ENCODE measurements at regions not wholly inside any gene's neighbourhood (a gene's known extent, or its start where the extent isn't known, plus 50 kb on each side); places are given as distances from the start of the nearest gene placed in this dataset.

DNA sequence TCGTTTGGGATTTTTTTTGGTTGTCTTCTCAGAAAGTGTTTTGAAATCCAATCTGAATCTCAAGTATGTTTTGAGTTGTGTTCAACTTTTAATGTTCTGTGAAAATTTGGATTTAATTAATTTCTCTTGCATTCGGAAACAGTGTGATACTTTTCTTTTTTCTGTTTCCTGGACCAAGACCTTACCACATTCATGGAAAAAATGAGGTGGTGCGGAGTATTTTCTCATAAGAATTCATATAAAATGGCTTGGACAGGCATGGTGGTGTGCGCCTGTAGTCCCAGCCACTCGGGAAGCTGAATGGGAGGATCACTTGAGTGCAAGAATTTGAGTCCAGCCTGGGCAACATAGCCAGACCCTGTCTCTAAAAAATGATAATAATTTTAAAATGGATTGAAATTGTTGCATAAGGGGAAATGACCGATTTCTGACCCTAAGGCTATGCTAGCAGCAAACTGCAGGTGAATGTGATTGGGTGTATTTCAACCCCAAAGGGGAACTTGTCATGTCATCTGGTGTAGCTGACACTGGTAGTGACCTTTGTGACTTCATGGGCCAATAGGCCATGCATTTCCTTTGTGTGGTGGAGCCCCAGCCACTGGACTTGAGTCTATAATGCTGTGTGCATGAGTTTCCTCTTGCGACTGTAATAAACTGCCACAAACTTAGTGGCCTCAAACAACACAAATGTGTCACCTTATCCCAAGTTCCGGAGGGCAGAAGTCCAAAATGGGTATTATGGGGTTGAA lies 123.5 kb upstream of the RFLNA start:
- no peak overlapping the region for H3K9ac ChIP-seq (ENCODE audit: low read depth in 1 of 2, low read length in 2 of 2)
- no peaks in the 10 kb centered on the region for H3K9me3 ChIP-seq (ENCODE audit: control insufficient read depth in 2 of 2, low read length in 2 of 2)
- H3K27ac ChIP-seq (ENCODE audit: low read depth in 2 of 2, low read length in 2 of 2) = no peak overlapping the region
- no peak overlapping the region for H3K4me3 ChIP-seq (ENCODE audit: low read length in 2 of 2)
- no peaks in the 10 kb centered on the region for H3K27me3 ChIP-seq (ENCODE audit: control insufficient read depth in 2 of 2, insufficient read depth in 2 of 2, low read length in 2 of 2)
- H3K4me1 ChIP-seq (ENCODE audit: control insufficient read depth in 2 of 2, insufficient read depth in 2 of 2, low read length in 2 of 2) = no peaks in the 10 kb centered on the region
- no peaks in the 10 kb centered on the region for H3K36me3 ChIP-seq (ENCODE audit: control insufficient read depth in 2 of 2, insufficient read depth in 2 of 2, low read length in 2 of 2)

DNA sequence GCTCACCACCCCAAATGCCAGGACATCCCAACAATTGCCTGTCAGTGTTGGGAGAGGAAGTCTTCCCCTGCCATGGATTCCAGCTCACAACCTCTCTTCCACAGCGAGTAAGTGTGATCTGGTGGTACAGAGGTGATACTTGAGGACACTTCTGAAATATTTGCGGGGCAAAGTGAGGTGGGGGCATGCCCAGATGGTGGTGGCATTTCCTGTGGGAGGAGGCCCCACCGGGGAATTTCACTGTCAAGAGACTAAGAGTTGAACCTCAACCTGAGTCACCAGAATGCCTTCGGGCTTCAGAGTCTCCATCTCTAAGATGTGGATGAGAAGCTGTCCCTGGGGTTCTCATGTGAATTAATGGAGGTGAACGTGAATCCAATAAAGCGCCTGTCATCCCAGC lies 122.3 kb upstream of the RFLNA start:
- Histone ChIP-seq H3K27ac (ENCODE audit: low read depth in 2 of 2, low read length in 2 of 2) (no peak overlapping the region), H3K9ac (ENCODE audit: low read depth in 1 of 2, low read length in 2 of 2) (no peak overlapping the region), H3K36me3 (ENCODE audit: control insufficient read depth in 2 of 2, insufficient read depth in 2 of 2, low read length in 2 of 2) (no peaks in the 10 kb centered on the region), H3K9me3 (ENCODE audit: control insufficient read depth in 2 of 2, low read length in 2 of 2) (no peaks in the 10 kb centered on the region), H3K4me3 (ENCODE audit: low read length in 2 of 2) (no peak overlapping the region), H3K27me3 (ENCODE audit: control insufficient read depth in 2 of 2, insufficient read depth in 2 of 2, low read length in 2 of 2) (no peaks in the 10 kb centered on the region), H3K4me1 (ENCODE audit: control insufficient read depth in 2 of 2, insufficient read depth in 2 of 2, low read length in 2 of 2) (no peaks in the 10 kb centered on the region)

GRCh38 chr12:124173692-124174091 lies 121.2 kb upstream of the RFLNA start:
- H3K9me3 ChIP-seq (ENCODE audit: control insufficient read depth in 2 of 2, low read length in 2 of 2) = no peaks in the 10 kb centered on the region
- no peaks in the 10 kb centered on the region for H3K36me3 ChIP-seq (ENCODE audit: control insufficient read depth in 2 of 2, insufficient read depth in 2 of 2, low read length in 2 of 2)
- no peaks in the 10 kb centered on the region for H3K27me3 ChIP-seq (ENCODE audit: control insufficient read depth in 2 of 2, insufficient read depth in 2 of 2, low read length in 2 of 2)
- no peak overlapping the region for H3K9ac ChIP-seq (ENCODE audit: low read depth in 1 of 2, low read length in 2 of 2)
- H3K4me1 ChIP-seq (ENCODE audit: control insufficient read depth in 2 of 2, insufficient read depth in 2 of 2, low read length in 2 of 2) = no peaks in the 10 kb centered on the region
- no peak overlapping the region for H3K4me3 ChIP-seq (ENCODE audit: low read length in 2 of 2)
- no peak overlapping the region for H3K27ac ChIP-seq (ENCODE audit: low read depth in 2 of 2, low read length in 2 of 2)

- Histone ChIP-seq H3K27me3 (ENCODE audit: control insufficient read depth in 2 of 2, insufficient read depth in 2 of 2, low read length in 2 of 2) (no peaks in the 10 kb centered on the region), H3K4me1 (ENCODE audit: control insufficient read depth in 2 of 2, insufficient read depth in 2 of 2, low read length in 2 of 2) (no peaks in the 10 kb centered on the region), H3K4me3 (ENCODE audit: low read length in 2 of 2) (no peak overlapping the region), H3K36me3 (ENCODE audit: control insufficient read depth in 2 of 2, insufficient read depth in 2 of 2, low read length in 2 of 2) (no peaks in the 10 kb centered on the region), H3K9me3 (ENCODE audit: control insufficient read depth in 2 of 2, low read length in 2 of 2) (no peaks in the 10 kb centered on the region), H3K27ac (ENCODE audit: low read depth in 2 of 2, low read length in 2 of 2) (no peak overlapping the region), H3K9ac (ENCODE audit: low read depth in 1 of 2, low read length in 2 of 2) (no peak overlapping the region)
Observed at GRCh38 chr12:124174451-124175348, 120.2 kb upstream of the RFLNA start.

GRCh38 chr12:124175704-124176103 lies 119.2 kb upstream of the RFLNA start:
- H3K4me1 ChIP-seq (ENCODE audit: control insufficient read depth in 2 of 2, insufficient read depth in 2 of 2, low read length in 2 of 2) = no peaks in the 10 kb centered on the region
- H3K9me3 ChIP-seq (ENCODE audit: control insufficient read depth in 2 of 2, low read length in 2 of 2) = no peaks in the 10 kb centered on the region
- no peak overlapping the region for H3K27ac ChIP-seq (ENCODE audit: low read depth in 2 of 2, low read length in 2 of 2)
- no peaks in the 10 kb centered on the region for H3K36me3 ChIP-seq (ENCODE audit: control insufficient read depth in 2 of 2, insufficient read depth in 2 of 2, low read length in 2 of 2)
- no peaks in the 10 kb centered on the region for H3K27me3 ChIP-seq (ENCODE audit: control insufficient read depth in 2 of 2, insufficient read depth in 2 of 2, low read length in 2 of 2)
- H3K9ac ChIP-seq (ENCODE audit: low read depth in 1 of 2, low read length in 2 of 2) = no peak overlapping the region
- no peak overlapping the region for H3K4me3 ChIP-seq (ENCODE audit: low read length in 2 of 2)

DNA sequence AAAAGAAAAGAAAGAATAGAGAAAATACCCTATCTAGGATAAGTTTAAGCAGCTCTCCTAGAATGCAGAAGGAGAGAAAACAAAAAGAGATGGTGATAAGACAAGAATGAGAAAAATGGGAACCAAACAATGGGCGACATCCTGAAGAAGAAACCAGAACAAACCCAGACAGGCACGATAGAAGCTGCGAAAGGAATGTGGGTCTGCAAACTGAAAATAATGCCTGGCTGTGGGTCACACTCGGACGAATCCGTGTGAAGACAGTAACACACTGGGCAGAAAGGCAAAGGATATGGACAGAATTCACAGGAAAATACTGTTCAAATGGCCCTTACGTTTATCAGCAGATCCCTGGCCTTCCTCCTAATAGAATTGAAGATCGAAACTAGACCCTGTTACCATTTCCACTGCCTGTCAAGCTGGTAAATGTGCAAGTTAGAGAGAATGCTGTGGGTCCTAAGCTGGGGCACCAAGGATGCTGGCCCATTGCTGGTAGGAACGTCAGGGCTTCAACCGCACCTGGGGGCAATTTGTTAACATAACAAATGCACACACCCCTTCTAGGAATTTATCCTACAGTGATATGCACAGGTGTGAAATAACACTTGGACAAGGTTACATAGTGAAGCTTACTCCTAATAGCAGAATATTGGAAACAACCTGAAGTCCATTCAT lies 117.5 kb upstream of the RFLNA start:
- H3K4me3 ChIP-seq (ENCODE audit: low read length in 2 of 2) = no peak overlapping the region
- no peaks in the 10 kb centered on the region for H3K27me3 ChIP-seq (ENCODE audit: control insufficient read depth in 2 of 2, insufficient read depth in 2 of 2, low read length in 2 of 2)
- H3K9me3 ChIP-seq (ENCODE audit: control insufficient read depth in 2 of 2, low read length in 2 of 2) = no peaks in the 10 kb centered on the region
- H3K27ac ChIP-seq (ENCODE audit: low read depth in 2 of 2, low read length in 2 of 2) = no peak overlapping the region
- no peaks in the 10 kb centered on the region for H3K4me1 ChIP-seq (ENCODE audit: control insufficient read depth in 2 of 2, insufficient read depth in 2 of 2, low read length in 2 of 2)
- H3K9ac ChIP-seq (ENCODE audit: low read depth in 1 of 2, low read length in 2 of 2) = no peak overlapping the region
- H3K36me3 ChIP-seq (ENCODE audit: control insufficient read depth in 2 of 2, insufficient read depth in 2 of 2, low read length in 2 of 2) = no peaks in the 10 kb centered on the region

DNA sequence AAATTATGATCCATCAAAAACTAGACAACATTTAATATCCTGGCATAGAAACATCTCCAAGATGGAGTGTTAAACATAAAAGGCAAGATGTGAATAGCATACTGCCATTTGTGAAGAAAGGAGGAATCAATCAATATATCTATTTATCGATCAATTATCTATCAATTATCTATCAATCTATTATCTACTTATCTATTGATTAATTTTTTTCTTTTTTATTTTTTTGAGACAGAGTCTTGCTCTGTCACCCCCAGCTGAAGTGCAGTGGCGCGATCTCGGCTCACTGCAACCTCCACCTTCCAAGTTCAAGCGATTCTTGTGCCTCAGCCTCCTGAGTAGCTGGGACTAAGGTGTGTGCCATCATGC lies 117.0 kb upstream of the RFLNA start:
- Histone ChIP-seq H3K4me1 (ENCODE audit: control insufficient read depth in 2 of 2, insufficient read depth in 2 of 2, low read length in 2 of 2) (no peaks in the 10 kb centered on the region), H3K9me3 (ENCODE audit: control insufficient read depth in 2 of 2, low read length in 2 of 2) (no peaks in the 10 kb centered on the region), H3K27ac (ENCODE audit: low read depth in 2 of 2, low read length in 2 of 2) (no peak overlapping the region), H3K27me3 (ENCODE audit: control insufficient read depth in 2 of 2, insufficient read depth in 2 of 2, low read length in 2 of 2) (no peaks in the 10 kb centered on the region), H3K9ac (ENCODE audit: low read depth in 1 of 2, low read length in 2 of 2) (no peak overlapping the region), H3K36me3 (ENCODE audit: control insufficient read depth in 2 of 2, insufficient read depth in 2 of 2, low read length in 2 of 2) (no peaks in the 10 kb centered on the region), H3K4me3 (ENCODE audit: low read length in 2 of 2) (no peak overlapping the region)

DNA sequence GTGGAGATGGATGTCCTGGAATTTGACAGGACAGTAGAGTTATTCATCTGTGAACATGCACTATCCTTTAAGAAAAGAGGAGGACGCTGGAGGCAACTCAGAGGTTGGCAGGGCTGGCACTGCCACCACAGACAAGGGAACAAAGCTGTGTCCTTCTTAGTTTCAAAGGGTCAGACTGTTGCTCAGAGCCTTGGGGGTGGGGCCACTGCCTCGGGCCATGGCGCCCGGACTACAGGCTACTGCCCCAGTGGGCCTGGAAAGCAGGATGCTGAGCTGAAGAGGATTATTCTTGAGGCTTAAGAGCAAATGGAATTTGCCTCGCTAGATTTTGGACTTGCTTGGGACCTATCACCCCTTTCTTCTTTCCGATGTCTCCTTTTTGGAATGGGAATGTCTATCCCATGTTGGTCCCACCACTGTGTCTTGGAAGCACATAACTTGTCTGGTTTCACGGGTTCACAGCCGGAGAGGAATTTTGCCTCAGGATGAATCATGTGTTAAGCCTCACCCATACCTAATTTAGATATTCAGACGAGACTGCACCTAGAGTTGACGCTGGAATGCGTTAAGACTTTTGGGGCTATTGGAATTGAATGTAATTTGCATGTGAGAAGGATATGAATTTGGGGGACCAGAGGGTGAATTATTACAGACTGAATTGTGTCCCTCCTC lies 114.8 kb upstream of the RFLNA start:
- Histone ChIP-seq H3K36me3 (ENCODE audit: control insufficient read depth in 2 of 2, insufficient read depth in 2 of 2, low read length in 2 of 2) (no peaks in the 10 kb centered on the region), H3K9ac (ENCODE audit: low read depth in 1 of 2, low read length in 2 of 2) (no peak overlapping the region), H3K27ac (ENCODE audit: low read depth in 2 of 2, low read length in 2 of 2) (no peak overlapping the region), H3K9me3 (ENCODE audit: control insufficient read depth in 2 of 2, low read length in 2 of 2) (no peaks in the 10 kb centered on the region), H3K4me3 (ENCODE audit: low read length in 2 of 2) (no peak overlapping the region), H3K4me1 (ENCODE audit: control insufficient read depth in 2 of 2, insufficient read depth in 2 of 2, low read length in 2 of 2) (no peaks in the 10 kb centered on the region), H3K27me3 (ENCODE audit: control insufficient read depth in 2 of 2, insufficient read depth in 2 of 2, low read length in 2 of 2) (no peaks in the 10 kb centered on the region)

DNA sequence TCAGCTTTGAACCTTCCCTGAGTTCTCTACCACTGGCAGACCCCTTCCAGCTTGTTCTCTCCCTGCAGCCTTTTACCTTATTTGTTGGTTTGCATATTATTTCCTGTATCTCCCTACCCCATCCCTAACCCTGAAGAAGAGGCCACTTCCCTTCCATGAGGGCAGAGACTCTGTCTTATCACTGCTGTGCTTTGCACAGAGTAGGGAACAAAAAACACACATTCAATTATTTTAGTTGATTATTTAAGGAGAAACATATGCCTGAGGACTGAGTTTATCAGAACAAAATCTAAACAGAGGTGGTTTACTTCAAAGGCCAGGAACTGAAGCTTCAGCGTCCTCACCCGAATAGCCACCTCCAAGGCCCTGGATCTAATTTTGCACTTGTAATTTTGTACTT lies 111.7 kb upstream of the RFLNA start:
- no peaks in the 10 kb centered on the region for H3K27me3 ChIP-seq (ENCODE audit: control insufficient read depth in 2 of 2, insufficient read depth in 2 of 2, low read length in 2 of 2)
- H3K9ac ChIP-seq (ENCODE audit: low read depth in 1 of 2, low read length in 2 of 2) = no peak overlapping the region
- H3K36me3 ChIP-seq (ENCODE audit: control insufficient read depth in 2 of 2, insufficient read depth in 2 of 2, low read length in 2 of 2) = no peaks in the 10 kb centered on the region
- no peaks in the 10 kb centered on the region for H3K4me1 ChIP-seq (ENCODE audit: control insufficient read depth in 2 of 2, insufficient read depth in 2 of 2, low read length in 2 of 2)
- no peak overlapping the region for H3K27ac ChIP-seq (ENCODE audit: low read depth in 2 of 2, low read length in 2 of 2)
- no peak overlapping the region for H3K4me3 ChIP-seq (ENCODE audit: low read length in 2 of 2)
- H3K9me3 ChIP-seq (ENCODE audit: control insufficient read depth in 2 of 2, low read length in 2 of 2) = no peaks in the 10 kb centered on the region

DNA sequence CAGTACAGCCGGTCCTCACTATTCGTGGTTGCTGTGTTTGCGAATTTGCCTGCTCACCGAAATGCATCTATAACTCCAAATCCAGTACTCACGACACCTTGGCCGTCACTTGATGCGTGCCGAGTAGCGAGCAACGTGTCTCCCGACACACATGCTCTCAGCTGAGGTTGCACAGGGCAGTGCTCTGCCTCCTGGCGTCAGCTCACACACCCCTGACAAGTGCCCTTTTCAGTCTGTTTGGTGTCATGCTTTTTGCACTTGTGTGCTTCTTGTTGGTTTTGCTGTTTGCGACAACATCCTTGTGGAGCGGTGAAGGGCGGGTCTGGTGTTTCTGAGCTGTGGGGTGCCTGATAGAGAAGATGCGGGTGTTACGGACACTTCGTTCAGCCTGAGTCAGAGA lies 110.4 kb upstream of the RFLNA start:
- no peak overlapping the region for H3K9ac ChIP-seq (ENCODE audit: low read depth in 1 of 2, low read length in 2 of 2)
- peaks cover 0 to 4% of the 10 kb centered on the region in 2 donors for H3K4me1 ChIP-seq (ENCODE audit: control insufficient read depth in 2 of 2, insufficient read depth in 2 of 2, low read length in 2 of 2)
- H3K27me3 ChIP-seq (ENCODE audit: control insufficient read depth in 2 of 2, insufficient read depth in 2 of 2, low read length in 2 of 2) = no peaks in the 10 kb centered on the region
- no peak overlapping the region for H3K27ac ChIP-seq (ENCODE audit: low read depth in 2 of 2, low read length in 2 of 2)
- H3K9me3 ChIP-seq (ENCODE audit: control insufficient read depth in 2 of 2, low read length in 2 of 2) = no peaks in the 10 kb centered on the region
- H3K36me3 ChIP-seq (ENCODE audit: control insufficient read depth in 2 of 2, insufficient read depth in 2 of 2, low read length in 2 of 2) = no peaks in the 10 kb centered on the region
- no peak overlapping the region for H3K4me3 ChIP-seq (ENCODE audit: low read length in 2 of 2)

Measured in mucosa of rectum (tissue), 2 donors.